Mesothelial cell of epicardium (in vitro differentiated cells): ENCODE measurements at regions not wholly inside any gene's neighbourhood (a gene's known extent, or its start where the extent isn't known, plus 50 kb on each side); places are given as distances from the start of the nearest gene placed in this dataset.

Experiments
- DNase-seq, 2 experiments: peaks; one replicate each; pipeline ENCODE4 v3.0.0; 2021; ENCODE audit warnings: low spot score in 2 of 2; ENCODE audit not compliant: unreplicated experiment in 2 of 2
- H3K27ac Mint-ChIP-seq: 2 replicates; pipeline ENCODE4 v1.8.0; 2021; ENCODE audit warnings: mixed read lengths
- H3K27me3 Mint-ChIP-seq: 2 replicates; pipeline ENCODE4 v1.8.0; 2021; ENCODE audit warnings: low read depth, mixed read lengths
- H3K36me3 Mint-ChIP-seq: 2 replicates; pipeline ENCODE4 v1.8.0; 2021; ENCODE audit warnings: mixed read lengths
- H3K4me1 Mint-ChIP-seq: 2 replicates; pipeline ENCODE4 v1.8.0; 2021; ENCODE audit warnings: mixed read lengths
- H3K4me3 Mint-ChIP-seq: 2 replicates; pipeline ENCODE4 v1.8.0; 2021; ENCODE audit warnings: mild to moderate bottlenecking, moderate library complexity, mixed read lengths
- H3K9me3 Mint-ChIP-seq: 2 replicates; pipeline ENCODE4 v1.8.0; 2021; ENCODE audit warnings: mixed read lengths
- CTCF ChIP-seq: fragments of 200-600 bp; sonication (generic); IDR thresholded peaks from one replicate; pipeline ENCODE4 v1.5.0; 2021; ENCODE audit warnings: antibody characterized with exemption; ENCODE audit not compliant: unreplicated experiment

GRCh38 chr5:106827061-106827460 is 843.7 kb downstream of the EFNA5 start:
- no peak for TF ChIP-seq CTCF
- no peak for DNase-seq
- no peak overlapping the region for H3K27ac Mint-ChIP-seq
- H3K27me3 Mint-ChIP-seq: no peaks in the 10 kb centered on the region
- no peaks in the 10 kb centered on the region for H3K36me3 Mint-ChIP-seq
- no peak overlapping the region for H3K4me3 Mint-ChIP-seq
- H3K9me3 Mint-ChIP-seq: no peaks in the 10 kb centered on the region
- peaks cover 6% of the 10 kb centered on the region for H3K4me1 Mint-ChIP-seq

GRCh38 chr5:106825374-106825773 is 845.4 kb downstream of the EFNA5 start:
- H3K9me3 Mint-ChIP-seq: peaks cover 3% of the 10 kb centered on the region
- TF ChIP-seq CTCF: no peak
- H3K27ac Mint-ChIP-seq: no peak overlapping the region
- H3K27me3 Mint-ChIP-seq: no peaks in the 10 kb centered on the region
- H3K4me1 Mint-ChIP-seq: peaks cover 6% of the 10 kb centered on the region
- DNase-seq: no peak
- H3K4me3 Mint-ChIP-seq: no peak overlapping the region
- H3K36me3 Mint-ChIP-seq: no peaks in the 10 kb centered on the region

- Mint-ChIP-seq H3K27me3 (no peaks in the 10 kb centered on the region), H3K4me3 (no peak overlapping the region), H3K27ac (no peak overlapping the region), H3K4me1 (peaks cover 6% of the 10 kb centered on the region), H3K9me3 (peaks cover 11% of the 10 kb centered on the region), H3K36me3 (no peaks in the 10 kb centered on the region)
- DNase-seq: no peak
- no peak for TF ChIP-seq CTCF
Observed at GRCh38 chr5:106822851-106823250, 847.9 kb downstream of the EFNA5 start.

GRCh38 chr5:106818552-106818951 is 852.2 kb downstream of the EFNA5 start:
- Mint-ChIP-seq H3K36me3 (no peaks in the 10 kb centered on the region), H3K9me3 (peaks cover 11% of the 10 kb centered on the region), H3K4me1 (peaks cover 4% of the 10 kb centered on the region), H3K4me3 (no peak overlapping the region), H3K27ac (no peak overlapping the region), H3K27me3 (no peaks in the 10 kb centered on the region)
- no peak for TF ChIP-seq CTCF
- DNase-seq: no peak

GRCh38 chr5:106814961-106815360 is 855.8 kb downstream of the EFNA5 start:
- no peak overlapping the region for H3K4me3 Mint-ChIP-seq
- H3K27ac Mint-ChIP-seq: no peak overlapping the region
- H3K4me1 Mint-ChIP-seq: no peaks in the 10 kb centered on the region
- no peaks in the 10 kb centered on the region for H3K27me3 Mint-ChIP-seq
- H3K9me3 Mint-ChIP-seq: peaks cover 22% of the 10 kb centered on the region
- peaks cover 4% of the 10 kb centered on the region for H3K36me3 Mint-ChIP-seq
- DNase-seq: no peak
- no peak for TF ChIP-seq CTCF

GRCh38 chr5:106801554-106801953 is 869.2 kb downstream of the EFNA5 start:
- H3K9me3 Mint-ChIP-seq: no peaks in the 10 kb centered on the region
- no peak for TF ChIP-seq CTCF
- H3K4me3 Mint-ChIP-seq: no peak overlapping the region
- H3K4me1 Mint-ChIP-seq: no peaks in the 10 kb centered on the region
- no peaks in the 10 kb centered on the region for H3K36me3 Mint-ChIP-seq
- no peaks in the 10 kb centered on the region for H3K27me3 Mint-ChIP-seq
- H3K27ac Mint-ChIP-seq: no peak overlapping the region
- DNase-seq: no peak
